ENCODE measurements at regions not wholly inside any gene's neighbourhood (a gene's known extent, or its start where the extent isn't known, plus 50 kb on each side); places are given as distances from the start of the nearest gene placed in this dataset.

DNA sequence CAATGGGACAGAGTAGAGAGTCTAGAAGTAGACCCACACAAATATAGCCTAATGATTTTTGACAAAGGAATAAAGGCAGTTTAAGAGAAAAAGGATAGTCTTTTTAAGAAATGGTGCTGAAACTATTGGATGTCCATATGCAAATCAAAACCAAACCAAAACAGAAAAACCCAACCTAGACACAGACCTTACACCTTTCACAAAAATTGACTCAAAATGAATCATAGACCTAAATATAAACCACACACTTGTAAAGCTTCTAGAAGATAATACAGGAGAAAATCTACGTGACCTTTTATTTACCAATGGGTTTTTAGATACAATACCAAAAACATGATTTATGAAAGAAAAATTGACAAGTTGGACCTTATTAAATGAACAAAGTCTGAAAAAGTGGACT lies 66.4 kb upstream of the MPHOSPH6 start:
- Histone ChIP-seq H3K4me2 (ENCODE audit: insufficient read depth, low read length) (no peak overlapping the region), H3K4me3 (ENCODE audit: insufficient read depth, low read length) (no peak overlapping the region), H3K27ac (ENCODE audit: low read depth, low read length) (no peak overlapping the region), H3K9me3 (ENCODE audit: low read depth, low read length) (no peaks in the 10 kb centered on the region), H3K27me3 (ENCODE audit: insufficient read depth, low read length) (no peaks in the 10 kb centered on the region), H2AFZ (ENCODE audit: low read length) (no peak overlapping the region), H4K20me1 (ENCODE audit: insufficient read depth, low read length) (no peaks in the 10 kb centered on the region), H3K36me3 (ENCODE audit: insufficient read depth, low read length) (no peaks in the 10 kb centered on the region), H3K4me1 (ENCODE audit: insufficient read depth, low read length) (no peaks in the 10 kb centered on the region), H3K79me2 (ENCODE audit: insufficient read depth, low read length) (no peaks in the 10 kb centered on the region)
- TF ChIP-seq, protein P1, sequence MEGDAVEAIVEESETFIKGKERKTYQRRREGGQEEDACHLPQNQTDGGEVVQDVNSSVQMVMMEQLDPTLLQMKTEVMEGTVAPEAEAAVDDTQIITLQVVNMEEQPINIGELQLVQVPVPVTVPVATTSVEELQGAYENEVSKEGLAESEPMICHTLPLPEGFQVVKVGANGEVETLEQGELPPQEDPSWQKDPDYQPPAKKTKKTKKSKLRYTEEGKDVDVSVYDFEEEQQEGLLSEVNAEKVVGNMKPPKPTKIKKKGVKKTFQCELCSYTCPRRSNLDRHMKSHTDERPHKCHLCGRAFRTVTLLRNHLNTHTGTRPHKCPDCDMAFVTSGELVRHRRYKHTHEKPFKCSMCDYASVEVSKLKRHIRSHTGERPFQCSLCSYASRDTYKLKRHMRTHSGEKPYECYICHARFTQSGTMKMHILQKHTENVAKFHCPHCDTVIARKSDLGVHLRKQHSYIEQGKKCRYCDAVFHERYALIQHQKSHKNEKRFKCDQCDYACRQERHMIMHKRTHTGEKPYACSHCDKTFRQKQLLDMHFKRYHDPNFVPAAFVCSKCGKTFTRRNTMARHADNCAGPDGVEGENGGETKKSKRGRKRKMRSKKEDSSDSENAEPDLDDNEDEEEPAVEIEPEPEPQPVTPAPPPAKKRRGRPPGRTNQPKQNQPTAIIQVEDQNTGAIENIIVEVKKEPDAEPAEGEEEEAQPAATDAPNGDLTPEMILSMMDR (IDR thresholded peaks at IDR 0.05; ENCODE audit: extremely low read depth, low read depth, low read length): no peak
- DNase-seq (ENCODE audit: insufficient read length, low spot score, missing footprints): no peak

DNA sequence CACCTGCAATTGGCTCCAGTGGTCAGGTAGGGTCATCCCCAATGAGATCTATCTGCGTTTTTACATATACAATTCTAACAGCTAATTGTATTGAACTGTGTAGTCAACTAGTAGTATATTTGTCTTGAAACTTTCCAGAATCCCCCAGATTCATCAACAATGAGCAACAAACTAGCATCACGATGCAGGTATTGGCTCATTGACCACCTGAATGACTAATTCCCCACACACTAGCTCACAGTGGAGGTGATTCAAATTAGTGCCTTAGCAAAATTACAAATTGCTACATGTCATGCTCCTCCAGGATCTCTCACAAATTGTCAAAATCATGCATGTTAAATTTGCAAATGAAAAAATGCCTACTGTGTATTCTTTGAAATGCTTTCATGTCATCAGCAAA lies 62.8 kb upstream of the MPHOSPH6 start:
- Histone ChIP-seq H4K20me1 (ENCODE audit: insufficient read depth, low read length) (no peaks in the 10 kb centered on the region), H3K9me3 (ENCODE audit: low read depth, low read length) (no peaks in the 10 kb centered on the region), H2AFZ (ENCODE audit: low read length) (no peak overlapping the region), H3K4me3 (ENCODE audit: insufficient read depth, low read length) (no peak overlapping the region), H3K79me2 (ENCODE audit: insufficient read depth, low read length) (no peaks in the 10 kb centered on the region), H3K27ac (ENCODE audit: low read depth, low read length) (no peak overlapping the region), H3K27me3 (ENCODE audit: insufficient read depth, low read length) (no peaks in the 10 kb centered on the region), H3K36me3 (ENCODE audit: insufficient read depth, low read length) (no peaks in the 10 kb centered on the region), H3K4me2 (ENCODE audit: insufficient read depth, low read length) (no peak overlapping the region), H3K4me1 (ENCODE audit: insufficient read depth, low read length) (no peaks in the 10 kb centered on the region)
- TF ChIP-seq, protein P1 (IDR thresholded peaks at IDR 0.05; ENCODE audit: extremely low read depth, low read depth, low read length): no peak
- DNase-seq (ENCODE audit: insufficient read length, low spot score, missing footprints): no peak

DNA sequence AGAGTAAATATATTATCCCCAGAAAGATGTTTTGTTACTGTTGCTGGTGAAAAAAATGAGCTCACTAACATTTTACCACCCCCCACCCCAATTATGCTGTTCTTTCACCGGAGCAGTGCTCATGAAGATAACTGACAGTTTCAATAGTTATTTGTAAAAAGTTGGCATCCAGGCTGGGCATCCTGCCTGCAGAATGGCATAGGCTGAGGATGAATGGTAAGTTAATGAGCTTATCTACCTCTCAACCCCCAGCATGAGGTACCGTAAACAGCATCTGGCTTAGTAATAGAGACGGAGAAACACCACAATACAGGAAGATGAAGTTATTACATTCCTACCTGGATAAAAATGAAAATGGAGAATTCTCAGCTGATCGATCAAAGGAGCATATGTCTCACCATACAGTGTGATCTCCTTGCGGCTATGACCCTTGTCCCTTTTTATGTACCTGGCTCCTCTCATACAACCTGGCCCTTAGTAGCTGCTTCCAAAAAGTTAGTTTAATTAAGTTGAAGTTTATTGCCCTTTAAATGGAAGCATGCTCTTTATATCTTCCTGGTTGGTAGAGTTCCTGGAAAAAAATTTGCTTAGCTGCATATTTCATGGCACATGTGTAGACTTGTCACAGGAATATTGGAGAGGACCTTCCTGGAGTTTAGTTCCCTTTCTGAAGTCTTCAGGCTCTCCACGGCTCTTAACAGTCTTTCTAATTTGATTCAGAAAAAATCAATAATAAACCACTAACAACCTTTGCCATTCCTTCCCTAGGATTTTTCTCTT lies 61.2 kb upstream of the MPHOSPH6 start:
- Histone ChIP-seq H4K20me1 (ENCODE audit: insufficient read depth, low read length) (no peaks in the 10 kb centered on the region), H3K4me1 (ENCODE audit: insufficient read depth, low read length) (no peaks in the 10 kb centered on the region), H3K4me2 (ENCODE audit: insufficient read depth, low read length) (no peak overlapping the region), H3K36me3 (ENCODE audit: insufficient read depth, low read length) (no peaks in the 10 kb centered on the region), H3K27ac (ENCODE audit: low read depth, low read length) (no peak overlapping the region), H2AFZ (ENCODE audit: low read length) (no peak overlapping the region), H3K4me3 (ENCODE audit: insufficient read depth, low read length) (no peak overlapping the region), H3K9me3 (ENCODE audit: low read depth, low read length) (no peaks in the 10 kb centered on the region), H3K27me3 (ENCODE audit: insufficient read depth, low read length) (peaks cover 4% of the 10 kb centered on the region), H3K79me2 (ENCODE audit: insufficient read depth, low read length) (no peaks in the 10 kb centered on the region)
- no peak for DNase-seq (ENCODE audit: insufficient read length, low spot score, missing footprints)
- TF ChIP-seq, protein P1 (IDR thresholded peaks at IDR 0.05; ENCODE audit: extremely low read depth, low read depth, low read length): no peak

DNA sequence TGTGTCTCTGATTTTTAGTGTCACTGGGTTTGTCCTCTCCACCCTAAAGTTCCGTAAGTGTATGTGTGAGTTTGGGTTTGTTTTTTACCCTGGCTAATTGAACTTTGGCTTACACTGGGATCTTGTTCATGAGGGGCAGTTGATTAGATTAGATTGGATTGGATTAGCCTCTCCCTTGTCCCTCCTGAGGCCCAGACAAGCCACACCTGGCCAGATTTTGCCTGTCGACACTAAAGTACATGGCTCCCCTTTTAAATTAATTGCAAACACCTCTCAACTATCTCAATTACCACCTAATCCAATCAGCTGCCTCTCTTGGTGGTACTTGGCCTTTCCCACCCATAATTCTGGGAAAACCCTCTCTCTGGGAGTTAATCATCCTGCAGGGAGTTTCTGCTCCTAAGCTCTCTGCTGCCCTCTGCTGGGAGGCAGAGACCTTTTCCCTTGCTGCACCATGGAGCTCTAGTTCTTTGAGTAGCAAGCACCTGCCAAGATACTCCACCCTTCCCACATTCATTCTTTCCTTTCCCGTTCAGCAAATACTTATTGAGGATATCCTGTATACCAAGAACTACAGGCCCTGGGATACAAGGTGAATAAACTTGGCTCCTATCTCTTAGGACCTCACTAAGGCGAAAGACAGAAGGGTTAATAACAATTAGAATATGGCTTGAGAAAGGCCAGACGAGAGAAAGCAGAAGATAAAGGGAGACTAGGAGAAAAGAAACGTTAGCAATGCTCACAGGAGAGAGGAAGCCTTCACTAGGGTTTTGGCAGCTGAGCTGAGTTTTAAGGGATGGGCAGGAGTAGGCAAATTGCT lies 60.0 kb upstream of the MPHOSPH6 start:
- Histone ChIP-seq H2AFZ (ENCODE audit: low read length) (no peak overlapping the region), H3K27me3 (ENCODE audit: insufficient read depth, low read length) (peaks cover 4% of the 10 kb centered on the region), H3K4me2 (ENCODE audit: insufficient read depth, low read length) (no peak overlapping the region), H4K20me1 (ENCODE audit: insufficient read depth, low read length) (no peaks in the 10 kb centered on the region), H3K79me2 (ENCODE audit: insufficient read depth, low read length) (no peaks in the 10 kb centered on the region), H3K4me3 (ENCODE audit: insufficient read depth, low read length) (no peak overlapping the region), H3K27ac (ENCODE audit: low read depth, low read length) (no peak overlapping the region), H3K36me3 (ENCODE audit: insufficient read depth, low read length) (no peaks in the 10 kb centered on the region), H3K9me3 (ENCODE audit: low read depth, low read length) (no peaks in the 10 kb centered on the region), H3K4me1 (ENCODE audit: insufficient read depth, low read length) (no peaks in the 10 kb centered on the region)
- TF ChIP-seq, protein P1 (IDR thresholded peaks at IDR 0.05; ENCODE audit: extremely low read depth, low read depth, low read length): peak; percentile 91
- no peak for DNase-seq (ENCODE audit: insufficient read length, low spot score, missing footprints)

Measured in osteoblast (primary cell).